Duodenal mucosa (tissue), 2 donors: ENCODE measurements at regions not wholly inside any gene's neighbourhood (a gene's known extent, or its start where the extent isn't known, plus 50 kb on each side); places are given as distances from the start of the nearest gene placed in this dataset.

ENCODE experiments used
- H3K27ac ChIP-seq: one replicate; pipeline ENCODE4 v1.7.0; 2013; ENCODE audit warnings: low read depth, low read length
- H3K27me3 ChIP-seq, 2 donors: one replicate each; pipeline ENCODE4 v1.7.0; 2013; ENCODE audit warnings: low read length in 2 of 2, control low read depth in 1 of 2; ENCODE audit not compliant: insufficient read depth in 2 of 2, control insufficient read depth in 1 of 2
- H3K36me3 ChIP-seq, 2 donors: one replicate each; pipeline ENCODE4 v1.7.0; 2013; ENCODE audit warnings: low read length in 2 of 2, control low read depth in 1 of 2; ENCODE audit not compliant: insufficient read depth in 2 of 2, control insufficient read depth in 1 of 2
- H3K4me1 ChIP-seq, 2 donors: one replicate each; pipeline ENCODE4 v1.7.0; 2013; ENCODE audit warnings: low read length in 2 of 2, control low read depth in 1 of 2; ENCODE audit not compliant: insufficient read depth in 2 of 2, control insufficient read depth in 1 of 2
- H3K4me3 ChIP-seq, 2 donors: one replicate each; pipeline ENCODE4 v1.7.0; 2013; ENCODE audit warnings: low read length in 2 of 2, low read depth in 1 of 2
- H3K9ac ChIP-seq, 2 donors: one replicate each; pipeline ENCODE4 v1.7.0; 2013; ENCODE audit warnings: low read length in 2 of 2, low read depth in 1 of 2
- H3K9me3 ChIP-seq, 2 donors: one replicate each; pipeline ENCODE4 v1.7.0; 2013; ENCODE audit warnings: low read length in 2 of 2, control low read depth in 1 of 2; ENCODE audit not compliant: control insufficient read depth in 1 of 2

- Histone ChIP-seq H3K4me1 (no peaks in the 10 kb centered on the region), H3K36me3 (no peaks in the 10 kb centered on the region), H3K9me3 (no peaks in the 10 kb centered on the region), H3K27ac (no peak overlapping the region), H3K27me3 (no peaks in the 10 kb centered on the region), H3K9ac (no peak overlapping the region), H3K4me3 (no peak overlapping the region)
Observed at GRCh38 chr13:78485803-78486202, 117.5 kb downstream of the POU4F1 start.

- H3K27ac ChIP-seq: no peak overlapping the region
- no peaks in the 10 kb centered on the region for H3K9me3 ChIP-seq
- H3K36me3 ChIP-seq: no peaks in the 10 kb centered on the region
- no peaks in the 10 kb centered on the region for H3K27me3 ChIP-seq
- H3K4me3 ChIP-seq: no peak overlapping the region
- H3K9ac ChIP-seq: no peak overlapping the region
- H3K4me1 ChIP-seq: no peaks in the 10 kb centered on the region
Observed at GRCh38 chr13:78478183-78478582, 125.2 kb downstream of the POU4F1 start.

- Histone ChIP-seq H3K9me3 (no peaks in the 10 kb centered on the region), H3K4me1 (no peaks in the 10 kb centered on the region), H3K36me3 (no peaks in the 10 kb centered on the region)
Observed at GRCh38 chr13:78476910-78477309, 126.4 kb downstream of the POU4F1 start.

GRCh38 chr13:78468621-78469020 is 134.7 kb downstream of the POU4F1 start:
- no peaks in the 10 kb centered on the region for H3K36me3 ChIP-seq
- no peak overlapping the region for H3K27ac ChIP-seq
- no peaks in the 10 kb centered on the region for H3K27me3 ChIP-seq
- no peaks in the 10 kb centered on the region for H3K4me1 ChIP-seq
- H3K4me3 ChIP-seq: no peak overlapping the region
- no peaks in the 10 kb centered on the region for H3K9me3 ChIP-seq
- no peak overlapping the region for H3K9ac ChIP-seq

More at GRCh38 chr13:78476910-78477309, 126.4 kb downstream of the POU4F1 start:
- H3K27ac ChIP-seq: no peak overlapping the region
- H3K27me3 ChIP-seq: no peaks in the 10 kb centered on the region
- H3K4me3 ChIP-seq: no peak overlapping the region
- no peak overlapping the region for H3K9ac ChIP-seq

GRCh38 chr13:78465250-78465649 is 138.1 kb downstream of the POU4F1 start:
- Histone ChIP-seq H3K27ac (no peak overlapping the region), H3K27me3 (no peaks in the 10 kb centered on the region), H3K9me3 (no peaks in the 10 kb centered on the region)

GRCh38 chr13:78460176-78460575 is 143.2 kb downstream of the POU4F1 start:
- no peaks in the 10 kb centered on the region for H3K36me3 ChIP-seq
- no peak overlapping the region for H3K27ac ChIP-seq
- no peak overlapping the region for H3K4me3 ChIP-seq
- no peaks in the 10 kb centered on the region for H3K4me1 ChIP-seq
- no peak overlapping the region for H3K9ac ChIP-seq
- H3K27me3 ChIP-seq: no peaks in the 10 kb centered on the region
- H3K9me3 ChIP-seq: no peaks in the 10 kb centered on the region

More at GRCh38 chr13:78465250-78465649, 138.1 kb downstream of the POU4F1 start:
- Histone ChIP-seq H3K9ac (no peak overlapping the region), H3K4me1 (no peaks in the 10 kb centered on the region), H3K4me3 (no peak overlapping the region), H3K36me3 (no peaks in the 10 kb centered on the region)

GRCh38 chr13:78443839-78444238 is 159.5 kb downstream of the POU4F1 start:
- H3K36me3 ChIP-seq: no peaks in the 10 kb centered on the region
- H3K27me3 ChIP-seq: no peaks in the 10 kb centered on the region
- H3K4me3 ChIP-seq: no peak overlapping the region
- no peaks in the 10 kb centered on the region for H3K4me1 ChIP-seq
- H3K27ac ChIP-seq: no peak overlapping the region
- H3K9ac ChIP-seq: no peak overlapping the region
- no peaks in the 10 kb centered on the region for H3K9me3 ChIP-seq

- Histone ChIP-seq H3K27ac (no peak overlapping the region), H3K27me3 (no peaks in the 10 kb centered on the region), H3K4me3 (no peak overlapping the region), H3K4me1 (no peaks in the 10 kb centered on the region), H3K9me3 (no peaks in the 10 kb centered on the region), H3K9ac (no peak overlapping the region), H3K36me3 (no peaks in the 10 kb centered on the region)
Observed at GRCh38 chr13:78437781-78438180, 165.6 kb downstream of the POU4F1 start.

- Histone ChIP-seq H3K4me3 (no peak overlapping the region), H3K27me3 (no peaks in the 10 kb centered on the region), H3K27ac (no peak overlapping the region), H3K9ac (no peak overlapping the region), H3K36me3 (no peaks in the 10 kb centered on the region), H3K4me1 (no peaks in the 10 kb centered on the region), H3K9me3 (no peaks in the 10 kb centered on the region)
Observed at GRCh38 chr13:78436311-78436710, 167.0 kb downstream of the POU4F1 start.

- H3K36me3 ChIP-seq: no peaks in the 10 kb centered on the region
- H3K4me3 ChIP-seq: no peak overlapping the region
- H3K4me1 ChIP-seq: no peaks in the 10 kb centered on the region
- H3K27me3 ChIP-seq: no peaks in the 10 kb centered on the region
- H3K9ac ChIP-seq: no peak overlapping the region
- no peak overlapping the region for H3K27ac ChIP-seq
- H3K9me3 ChIP-seq: no peaks in the 10 kb centered on the region
Observed at GRCh38 chr13:78431328-78431727, 172.0 kb downstream of the POU4F1 start.

- no peak overlapping the region for H3K9ac ChIP-seq
- no peaks in the 10 kb centered on the region for H3K27me3 ChIP-seq
- no peak overlapping the region for H3K27ac ChIP-seq
- no peak overlapping the region for H3K4me3 ChIP-seq
- H3K4me1 ChIP-seq: no peaks in the 10 kb centered on the region
- H3K36me3 ChIP-seq: no peaks in the 10 kb centered on the region
- no peaks in the 10 kb centered on the region for H3K9me3 ChIP-seq
Observed at GRCh38 chr13:78430811-78431210, 172.5 kb downstream of the POU4F1 start.
